ENCODE measurements at regions not wholly inside any gene's neighbourhood (a gene's known extent, or its start where the extent isn't known, plus 50 kb on each side); places are given as distances from the start of the nearest gene placed in this dataset.

DNA sequence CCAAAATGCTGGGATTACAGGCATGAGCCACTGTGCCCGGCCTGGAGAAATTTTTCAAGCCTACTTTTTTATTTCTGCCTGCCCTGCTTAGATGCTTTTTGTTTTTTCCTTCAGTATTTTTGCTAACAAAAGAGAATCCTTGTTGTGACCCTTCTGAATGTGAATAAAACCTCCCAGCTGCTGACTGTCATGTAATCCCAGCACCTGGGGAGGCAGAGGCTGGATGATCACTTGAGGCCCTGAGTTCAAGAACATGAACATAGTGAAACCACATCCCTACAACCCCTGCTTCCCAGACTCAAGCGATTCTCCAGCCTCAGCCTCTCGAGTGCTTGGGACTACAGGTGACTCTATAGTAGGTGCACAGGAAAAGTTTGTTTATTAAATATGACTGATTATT, 84.9 kb downstream of the SOX2 start:
- Histone ChIP-seq H3K27me3 (no peaks in the 10 kb centered on the region), H3K27ac (no peak overlapping the region), H3K4me1 (ENCODE audit: low read depth) (no peaks in the 10 kb centered on the region), H3K36me3 (no peaks in the 10 kb centered on the region), H3K9me3 (ENCODE audit: low read depth) (no peaks in the 10 kb centered on the region), H3K4me3 (no peak overlapping the region)
- DNase-seq (ENCODE audit: low read depth in 1 of 2, low spot score in 1 of 2): no peak
- TF ChIP-seq, protein P1, sequence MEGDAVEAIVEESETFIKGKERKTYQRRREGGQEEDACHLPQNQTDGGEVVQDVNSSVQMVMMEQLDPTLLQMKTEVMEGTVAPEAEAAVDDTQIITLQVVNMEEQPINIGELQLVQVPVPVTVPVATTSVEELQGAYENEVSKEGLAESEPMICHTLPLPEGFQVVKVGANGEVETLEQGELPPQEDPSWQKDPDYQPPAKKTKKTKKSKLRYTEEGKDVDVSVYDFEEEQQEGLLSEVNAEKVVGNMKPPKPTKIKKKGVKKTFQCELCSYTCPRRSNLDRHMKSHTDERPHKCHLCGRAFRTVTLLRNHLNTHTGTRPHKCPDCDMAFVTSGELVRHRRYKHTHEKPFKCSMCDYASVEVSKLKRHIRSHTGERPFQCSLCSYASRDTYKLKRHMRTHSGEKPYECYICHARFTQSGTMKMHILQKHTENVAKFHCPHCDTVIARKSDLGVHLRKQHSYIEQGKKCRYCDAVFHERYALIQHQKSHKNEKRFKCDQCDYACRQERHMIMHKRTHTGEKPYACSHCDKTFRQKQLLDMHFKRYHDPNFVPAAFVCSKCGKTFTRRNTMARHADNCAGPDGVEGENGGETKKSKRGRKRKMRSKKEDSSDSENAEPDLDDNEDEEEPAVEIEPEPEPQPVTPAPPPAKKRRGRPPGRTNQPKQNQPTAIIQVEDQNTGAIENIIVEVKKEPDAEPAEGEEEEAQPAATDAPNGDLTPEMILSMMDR (IDR thresholded peaks at IDR 0.05; ENCODE audit: low read depth, low read length): no peak

DNA sequence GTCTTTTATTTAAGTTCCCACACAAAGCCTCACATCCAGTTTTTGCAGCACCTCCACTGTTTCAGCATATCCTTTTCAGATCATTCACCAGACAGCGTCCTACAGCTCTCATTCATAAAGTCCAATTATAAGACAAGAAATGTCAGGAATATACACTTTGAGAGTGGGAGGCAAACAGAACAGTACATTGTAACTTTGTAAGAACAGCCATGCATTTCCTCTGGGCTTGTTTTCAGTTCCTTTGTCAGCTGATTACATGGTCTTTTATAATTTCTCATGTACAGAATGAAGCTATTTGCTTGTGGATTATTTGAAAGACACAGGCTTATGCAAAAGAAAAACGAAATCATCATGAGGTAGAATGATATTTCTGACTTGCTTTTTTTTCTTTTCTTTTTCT, 85.7 kb downstream of the SOX2 start:
- no peak for DNase-seq (ENCODE audit: low read depth in 1 of 2, low spot score in 1 of 2)
- no peaks in the 10 kb centered on the region for H3K9me3 ChIP-seq (ENCODE audit: low read depth)
- H3K27me3 ChIP-seq: no peaks in the 10 kb centered on the region
- no peaks in the 10 kb centered on the region for H3K36me3 ChIP-seq
- TF ChIP-seq, protein P1 (IDR thresholded peaks at IDR 0.05; ENCODE audit: low read depth, low read length): no peak
- no peak overlapping the region for H3K4me3 ChIP-seq
- H3K27ac ChIP-seq: no peak overlapping the region
- no peaks in the 10 kb centered on the region for H3K4me1 ChIP-seq (ENCODE audit: low read depth)

DNA sequence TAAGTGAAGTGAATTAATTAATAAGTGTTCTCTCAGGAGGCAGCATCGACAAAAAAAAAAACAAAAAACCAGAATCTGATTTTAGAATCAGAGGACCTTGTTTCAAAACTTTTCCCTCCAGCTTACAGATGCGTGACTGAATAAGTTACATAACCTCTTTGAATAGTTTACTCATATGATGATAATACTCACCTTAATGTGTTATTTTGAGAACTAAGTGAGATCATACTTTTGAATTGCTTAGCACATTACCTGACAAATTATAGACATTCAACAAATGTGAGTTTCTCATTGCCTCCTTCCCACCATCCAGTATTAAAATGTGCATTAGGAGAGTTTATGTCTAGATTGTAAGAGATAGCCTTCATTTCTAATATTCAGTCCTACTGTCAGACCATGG, 94.0 kb downstream of the SOX2 start:
- DNase-seq (ENCODE audit: low read depth in 1 of 2, low spot score in 1 of 2): no peak
- TF ChIP-seq, protein P1 (IDR thresholded peaks at IDR 0.05; ENCODE audit: low read depth, low read length): no peak
- Histone ChIP-seq H3K9me3 (ENCODE audit: low read depth) (no peaks in the 10 kb centered on the region), H3K27me3 (no peaks in the 10 kb centered on the region), H3K27ac (no peak overlapping the region), H3K36me3 (no peaks in the 10 kb centered on the region), H3K4me1 (ENCODE audit: low read depth) (no peaks in the 10 kb centered on the region), H3K4me3 (no peak overlapping the region)

DNA sequence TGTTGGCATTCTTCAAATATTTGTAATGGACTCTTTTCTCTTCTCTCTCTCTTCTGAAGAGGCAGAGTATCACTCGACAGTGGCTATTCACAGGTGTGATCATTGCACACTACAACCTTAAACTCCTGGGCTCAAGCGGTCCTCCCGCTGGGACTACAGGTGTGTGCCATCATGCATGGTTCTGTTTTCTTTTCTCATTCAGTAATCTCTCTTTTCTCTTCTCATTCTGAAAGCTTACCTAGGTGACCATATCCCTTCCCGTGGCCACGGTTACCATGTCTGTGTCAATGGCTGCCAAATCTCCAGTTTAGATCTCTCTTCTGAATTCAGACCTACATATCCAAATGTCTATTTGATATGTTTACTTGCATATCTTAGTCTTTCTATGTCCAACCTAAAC, 96.3 kb downstream of the SOX2 start:
- H3K4me1 ChIP-seq (ENCODE audit: low read depth): no peaks in the 10 kb centered on the region
- TF ChIP-seq, protein P1 (IDR thresholded peaks at IDR 0.05; ENCODE audit: low read depth, low read length): no peak
- no peak overlapping the region for H3K4me3 ChIP-seq
- no peak for DNase-seq (ENCODE audit: low read depth in 1 of 2, low spot score in 1 of 2)
- H3K36me3 ChIP-seq: no peaks in the 10 kb centered on the region
- no peaks in the 10 kb centered on the region for H3K27me3 ChIP-seq
- no peak overlapping the region for H3K27ac ChIP-seq
- H3K9me3 ChIP-seq (ENCODE audit: low read depth): no peaks in the 10 kb centered on the region

DNA sequence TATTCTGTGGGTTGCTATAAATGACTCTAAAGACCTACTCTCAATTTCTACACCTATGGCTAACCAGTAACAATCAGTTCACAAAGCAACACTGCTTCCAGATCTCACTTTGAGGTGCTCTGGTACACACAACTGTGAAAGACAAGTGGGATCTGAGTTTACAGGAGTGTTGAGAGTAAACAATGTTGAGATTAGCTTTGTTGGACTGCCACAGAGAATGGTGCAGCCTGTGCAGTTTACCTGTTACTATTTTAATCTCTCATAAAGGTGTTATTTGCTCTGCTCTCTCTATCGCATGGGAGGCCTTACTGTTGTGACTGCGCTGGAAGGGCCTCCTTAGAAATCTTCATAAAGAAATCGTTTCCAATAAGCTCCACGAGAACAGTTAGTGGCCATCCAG, 112.0 kb downstream of the SOX2 start:
- no peak for DNase-seq (ENCODE audit: low read depth in 1 of 2, low spot score in 1 of 2)
- H3K27ac ChIP-seq: no peak overlapping the region
- TF ChIP-seq, protein P1 (IDR thresholded peaks at IDR 0.05; ENCODE audit: low read depth, low read length): no peak
- no peaks in the 10 kb centered on the region for H3K27me3 ChIP-seq
- no peaks in the 10 kb centered on the region for H3K9me3 ChIP-seq (ENCODE audit: low read depth)
- no peaks in the 10 kb centered on the region for H3K36me3 ChIP-seq
- H3K4me3 ChIP-seq: no peak overlapping the region
- H3K4me1 ChIP-seq (ENCODE audit: low read depth): no peaks in the 10 kb centered on the region

DNA sequence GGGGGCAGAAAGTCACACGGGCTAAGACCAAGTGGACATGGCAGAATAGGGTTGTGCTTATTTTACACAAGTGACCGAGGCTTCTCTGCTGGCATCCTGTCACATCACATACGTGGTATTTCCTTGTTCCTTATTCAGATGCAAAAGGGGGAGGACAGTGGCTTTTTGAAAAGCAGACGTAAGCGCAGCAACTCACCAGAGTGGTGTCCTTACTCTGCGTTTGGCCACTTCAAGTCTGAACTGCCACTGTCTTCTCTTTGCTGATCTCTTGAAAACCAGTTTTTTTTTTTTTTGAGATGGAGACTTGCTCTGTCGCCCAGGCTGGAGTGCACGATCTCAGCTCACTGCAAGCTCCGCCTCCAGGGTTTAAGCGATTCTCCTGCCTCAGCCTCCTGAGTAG, 113.2 kb downstream of the SOX2 start:
- TF ChIP-seq, protein P1 (IDR thresholded peaks at IDR 0.05; ENCODE audit: low read depth, low read length): no peak
- Histone ChIP-seq H3K27me3 (no peaks in the 10 kb centered on the region), H3K36me3 (no peaks in the 10 kb centered on the region), H3K4me1 (ENCODE audit: low read depth) (no peaks in the 10 kb centered on the region), H3K4me3 (no peak overlapping the region), H3K9me3 (ENCODE audit: low read depth) (no peaks in the 10 kb centered on the region), H3K27ac (no peak overlapping the region)
- no peak for DNase-seq (ENCODE audit: low read depth in 1 of 2, low spot score in 1 of 2)
